NCI-H460 (cell line): ENCODE measurements at regions not wholly inside any gene's neighbourhood (a gene's known extent, or its start where the extent isn't known, plus 50 kb on each side); places are given as distances from the start of the nearest gene placed in this dataset.

Experiments
- DNase-seq: peaks from one replicate; pipeline ENCODE4 v3.0.0-alpha.2; 2016; ENCODE audit warnings: low read depth; ENCODE audit errors: extremely low read depth

DNA sequence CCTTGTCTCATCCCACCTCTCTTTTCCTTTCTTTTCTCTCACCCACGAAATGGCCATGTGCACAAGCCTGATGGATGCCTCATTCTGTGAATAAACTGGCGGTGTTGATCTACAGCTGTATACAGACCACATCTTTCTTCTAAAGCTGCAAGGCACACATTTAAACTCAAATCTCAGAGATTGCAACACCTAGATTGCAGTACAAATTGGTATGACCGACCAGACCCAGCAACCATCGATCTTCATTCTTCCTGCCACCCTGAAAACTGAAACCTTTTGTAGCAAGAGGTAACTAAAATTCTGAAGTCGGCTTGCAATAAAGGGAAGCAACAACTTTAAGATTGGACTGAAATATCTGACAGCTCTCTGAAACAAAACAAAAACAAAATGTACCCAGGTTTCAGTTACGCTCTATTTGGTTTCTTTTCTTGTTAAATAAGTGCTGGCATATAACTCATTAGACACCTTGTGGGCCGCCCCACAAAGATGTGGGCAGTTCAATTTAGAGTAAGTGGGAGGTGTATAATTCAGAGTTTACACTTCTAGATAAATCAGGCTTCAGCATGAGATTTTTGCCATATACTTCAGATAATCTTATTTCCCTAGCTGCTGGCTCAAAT lies 390.0 kb upstream of the NOVA1 start:
- no peak for DNase-seq

GRCh38 chr14:26990946-26991345 lies 393.1 kb upstream of the NOVA1 start:
- DNase-seq: no peak

GRCh38 chr14:26992403-26993115 lies 394.7 kb upstream of the NOVA1 start:
- no peak for DNase-seq

GRCh38 chr14:26993556-26993955 lies 395.7 kb upstream of the NOVA1 start:
- DNase-seq: no peak

GRCh38 chr14:26995301-26995700 lies 397.5 kb upstream of the NOVA1 start:
- no peak for DNase-seq

DNA sequence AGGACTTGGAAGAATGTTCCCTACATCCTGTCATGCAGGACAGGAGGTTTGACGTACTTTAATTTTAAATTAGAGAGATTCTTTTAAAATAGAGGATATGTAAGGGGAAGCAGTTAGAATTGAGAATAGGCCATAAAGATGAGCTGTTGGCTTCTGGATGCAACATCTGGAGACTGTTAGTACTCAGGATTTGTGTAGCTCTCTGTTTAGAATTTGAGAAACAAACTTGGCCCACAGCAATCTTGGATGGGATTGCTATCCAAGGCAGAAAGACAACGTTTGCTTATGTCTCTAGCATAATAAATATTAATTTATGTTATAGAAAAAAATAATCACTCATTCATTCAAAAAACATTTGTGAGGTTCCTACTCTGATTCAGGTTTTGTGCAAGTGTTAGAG lies 398.4 kb upstream of the NOVA1 start:
- DNase-seq: no peak

GRCh38 chr14:27002179-27002578 lies 404.3 kb upstream of the NOVA1 start:
- no peak for DNase-seq

DNA sequence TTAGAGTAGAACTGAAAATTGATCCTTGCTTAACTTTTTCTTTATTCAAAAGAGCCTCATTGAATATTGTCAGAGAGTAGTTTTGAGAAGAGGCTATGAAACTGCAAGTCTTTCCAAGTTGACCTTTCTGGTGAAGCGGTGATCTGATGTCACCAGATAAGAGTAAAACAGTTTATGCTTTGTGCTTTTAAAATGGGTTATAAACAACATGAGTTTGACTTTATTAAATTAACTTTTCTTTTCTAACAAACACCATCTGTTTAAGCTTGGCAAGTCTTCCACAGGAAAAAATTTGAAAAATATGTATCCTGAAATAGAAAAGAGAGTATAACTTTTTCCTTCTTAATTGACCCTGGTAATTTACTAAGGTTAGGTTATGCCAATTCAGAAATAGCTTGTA lies 408.7 kb upstream of the NOVA1 start:
- DNase-seq: no peak

DNA sequence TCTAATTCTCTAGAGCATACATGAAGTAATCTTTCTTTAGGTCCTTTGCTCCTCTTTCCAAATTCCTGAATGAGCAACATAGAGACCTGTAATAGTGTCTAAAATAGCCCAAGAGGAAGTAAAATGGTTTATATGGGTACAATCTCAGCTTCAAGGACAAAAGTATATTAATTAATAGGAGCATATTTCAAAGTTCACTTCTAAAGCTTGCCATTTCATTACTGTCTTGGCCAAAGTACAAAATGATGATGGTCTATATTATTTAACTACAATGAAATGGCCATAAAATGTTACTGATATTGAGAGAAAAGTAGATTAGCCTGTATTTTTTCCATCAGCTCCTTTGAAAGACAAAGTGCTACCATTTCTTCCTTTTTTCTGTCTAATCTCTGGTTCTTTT lies 410.4 kb upstream of the NOVA1 start:
- DNase-seq: no peak

GRCh38 chr14:27012641-27013040 lies 414.8 kb upstream of the NOVA1 start:
- DNase-seq: no peak

DNA sequence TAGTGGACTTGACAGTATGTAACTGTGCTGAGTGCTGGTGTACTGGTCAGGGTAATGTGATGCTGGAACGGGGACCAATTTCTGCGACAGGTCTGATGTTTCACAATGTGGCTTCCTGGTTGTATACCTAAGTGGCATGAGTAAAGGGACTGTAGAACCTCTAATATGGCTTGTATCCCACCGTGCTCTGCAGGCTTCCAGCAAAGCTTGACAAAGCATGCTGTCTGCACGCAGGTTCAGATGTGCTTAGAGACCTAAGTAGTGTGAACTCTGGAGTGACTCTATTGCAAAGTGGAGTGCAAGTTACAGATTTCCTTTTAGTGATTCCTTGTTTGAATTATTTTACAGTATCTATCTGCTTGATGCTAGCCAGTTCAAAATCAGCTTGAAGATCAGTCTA lies 415.8 kb upstream of the NOVA1 start:
- DNase-seq: no peak

DNA sequence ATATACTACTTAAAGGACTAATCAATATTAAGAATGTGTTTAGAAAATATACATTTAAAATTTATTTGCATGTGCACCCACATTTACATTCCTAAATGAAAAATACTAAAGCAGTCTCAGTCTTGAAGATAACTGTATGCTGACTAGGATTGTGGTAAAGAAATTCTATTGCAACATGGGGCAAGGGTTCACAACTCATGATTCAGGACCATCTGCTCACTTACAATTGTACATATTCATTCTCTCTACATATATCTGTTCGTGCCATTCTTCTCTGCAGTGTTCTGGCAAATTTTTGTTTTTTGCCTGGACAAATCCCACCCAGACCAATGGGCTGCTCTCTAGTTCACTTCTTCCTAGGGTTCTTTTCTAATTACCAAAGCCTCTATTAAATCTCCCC lies 417.2 kb upstream of the NOVA1 start:
- no peak for DNase-seq

DNA sequence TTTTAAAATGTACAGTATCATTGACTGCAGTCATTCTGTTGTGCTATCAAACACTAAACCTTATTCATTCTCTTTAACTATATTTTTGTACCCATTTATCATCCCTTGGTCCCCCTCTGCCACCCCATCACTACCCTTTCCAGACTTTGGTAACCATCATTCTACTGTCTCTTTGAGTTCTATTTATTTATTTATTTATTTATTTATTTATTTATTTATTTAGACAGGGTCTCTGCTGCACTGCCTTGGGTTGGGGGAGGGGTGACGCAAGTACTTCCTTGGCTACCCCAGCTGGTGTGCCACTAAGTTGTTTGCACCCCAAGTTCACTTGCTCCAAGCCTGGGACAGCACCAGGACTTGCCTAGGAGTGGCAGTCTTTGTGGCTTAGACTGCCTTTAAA lies 427.8 kb upstream of the NOVA1 start:
- DNase-seq: no peak

DNA sequence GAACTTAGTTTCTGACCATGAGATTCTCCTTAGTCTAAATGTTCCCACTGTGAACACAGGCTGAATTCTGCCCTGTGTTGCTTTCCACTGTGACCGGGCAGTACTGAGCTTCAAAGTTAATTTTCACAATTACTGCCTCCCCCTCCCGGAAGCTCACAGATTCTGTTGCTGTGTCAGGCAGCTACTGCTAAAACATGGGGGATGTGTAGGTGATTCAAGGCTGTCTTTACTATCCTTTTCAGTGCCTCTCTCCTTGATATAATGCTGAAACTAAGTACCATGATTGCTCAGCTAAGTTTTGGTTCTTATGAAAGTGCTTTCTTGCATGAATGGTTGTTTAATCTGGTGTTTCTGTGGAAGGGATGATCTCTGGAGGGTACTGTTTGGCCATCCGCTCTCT lies 428.3 kb upstream of the NOVA1 start:
- DNase-seq: no peak

DNA sequence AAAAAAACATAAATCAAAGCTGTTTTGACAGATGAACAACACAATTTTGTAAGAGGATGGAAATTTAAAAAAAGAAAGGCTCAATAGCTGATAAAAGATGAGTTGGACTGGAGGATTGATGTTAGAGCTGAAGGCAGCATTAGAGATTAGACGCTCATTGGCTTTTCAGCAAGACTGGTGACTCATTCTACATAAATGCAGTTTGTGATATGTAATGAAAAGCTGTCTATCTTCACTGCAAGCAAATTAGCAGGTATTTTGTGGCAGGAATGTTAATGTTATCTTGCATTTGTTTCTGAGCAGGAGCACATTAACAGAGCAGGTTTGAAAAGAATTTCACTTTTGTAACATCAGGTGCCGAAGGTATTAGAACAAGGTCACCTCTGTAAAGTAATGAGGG lies 442.7 kb upstream of the NOVA1 start:
- DNase-seq: no peak

DNA sequence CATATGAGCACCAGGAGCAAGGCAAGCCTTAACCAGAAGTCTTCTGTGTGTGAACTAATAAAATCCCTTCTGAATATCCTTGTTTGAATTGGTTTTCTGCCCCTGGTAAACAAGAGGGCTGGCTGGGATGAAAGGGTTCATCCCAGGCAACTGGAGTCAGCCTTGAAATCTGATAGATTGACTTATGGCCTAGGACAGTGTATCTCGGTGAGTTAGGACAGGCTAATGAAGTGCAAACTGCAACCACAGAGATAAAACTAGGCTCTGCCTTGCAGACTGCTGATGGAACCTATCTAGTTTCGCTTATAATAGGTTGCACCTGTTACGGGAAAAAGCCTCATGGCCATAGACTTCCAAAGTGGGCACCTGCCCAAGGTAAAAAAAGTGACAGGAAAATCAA lies 451.9 kb upstream of the NOVA1 start:
- DNase-seq: no peak

DNA sequence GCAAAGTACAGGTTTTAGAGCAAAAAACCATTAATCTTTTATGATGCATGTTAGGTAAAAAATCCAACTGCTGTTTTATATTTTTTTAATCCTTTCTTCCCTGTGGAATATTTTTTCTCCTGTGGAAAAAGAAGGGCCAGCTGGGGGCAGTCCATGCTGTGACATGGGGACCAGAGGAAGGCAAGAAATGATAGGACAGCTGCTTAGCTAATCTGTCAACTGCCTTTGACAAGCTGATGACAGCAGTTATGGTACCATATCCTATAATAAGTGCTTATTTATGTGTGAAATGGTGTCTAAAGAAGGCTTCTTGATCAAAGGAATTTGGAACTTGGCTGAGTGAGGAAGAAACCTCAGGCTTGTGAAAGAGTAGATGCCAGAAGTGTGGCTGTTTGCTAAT lies 452.4 kb upstream of the NOVA1 start:
- no peak for DNase-seq

- no peak for DNase-seq
These were observed 458.8 kb upstream of the NOVA1 start for GRCh38 chr14:27056586-27056985.

DNA sequence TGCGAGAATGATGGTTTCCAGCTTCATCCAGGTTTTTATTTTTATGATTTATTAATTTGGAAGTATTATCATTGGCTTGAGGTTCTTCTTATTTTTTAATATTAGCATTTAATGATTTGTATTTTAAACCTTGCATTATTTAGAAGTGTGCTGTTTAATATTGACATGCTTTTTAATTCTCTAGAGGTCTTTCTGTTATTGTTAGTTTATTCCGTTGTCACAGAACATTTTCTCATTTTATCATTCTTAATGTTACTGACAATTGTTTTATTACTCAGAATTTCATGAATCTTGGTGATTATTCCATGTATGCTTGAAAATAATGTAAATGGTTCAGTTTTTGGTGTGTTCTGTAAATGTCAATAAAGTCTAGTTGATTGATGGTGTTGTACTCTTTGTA lies 463.5 kb upstream of the NOVA1 start:
- DNase-seq: no peak

DNA sequence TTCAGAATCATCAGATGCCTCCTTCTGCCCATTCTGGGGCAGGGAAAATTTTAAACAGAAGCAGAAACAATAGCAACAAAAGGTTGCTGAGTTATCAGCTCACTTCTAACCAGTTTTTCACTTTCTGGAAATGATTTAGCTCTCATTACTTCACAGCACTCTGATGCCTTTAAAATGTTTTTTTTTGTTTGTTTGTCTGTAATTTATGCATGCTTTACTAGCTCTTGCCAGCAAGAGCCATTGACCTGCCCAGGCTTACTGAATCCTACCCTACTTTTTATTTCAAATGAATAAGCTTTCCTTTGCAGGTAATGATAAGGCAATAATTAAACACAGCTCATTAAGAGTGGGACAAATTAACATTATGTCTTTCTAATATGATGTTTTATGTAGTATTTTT lies 466.1 kb upstream of the NOVA1 start:
- DNase-seq: no peak

DNA sequence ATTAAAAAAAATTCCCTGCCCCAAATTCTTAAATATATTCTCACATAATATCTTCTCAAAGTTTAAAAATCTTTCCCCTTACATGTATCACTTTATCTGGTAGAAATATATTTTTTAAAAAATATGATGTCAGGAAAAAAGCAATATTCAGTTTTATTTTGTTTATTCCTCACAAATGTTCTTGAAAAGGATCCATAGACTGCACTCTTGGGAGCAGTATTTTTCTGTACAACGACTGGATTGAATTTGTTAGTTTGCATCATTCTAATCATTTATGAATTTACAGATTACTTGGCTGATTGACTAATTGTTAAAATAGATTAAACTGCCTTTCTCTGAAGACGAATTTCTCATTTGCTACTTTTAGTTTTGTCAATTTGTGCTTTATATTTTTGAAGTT lies 468.1 kb upstream of the NOVA1 start:
- DNase-seq: no peak

GRCh38 chr14:27067961-27068360 lies 470.1 kb upstream of the NOVA1 start:
- DNase-seq: no peak

GRCh38 chr14:27072589-27072988 lies 474.8 kb upstream of the NOVA1 start:
- DNase-seq: no peak
